ENCODE measurements at regions not wholly inside any gene's neighbourhood (a gene's known extent, or its start where the extent isn't known, plus 50 kb on each side); places are given as distances from the start of the nearest gene placed in this dataset.
A peak's percentile ranks its signal among the peaks of the same experiment; 100 is the strongest.

DNA sequence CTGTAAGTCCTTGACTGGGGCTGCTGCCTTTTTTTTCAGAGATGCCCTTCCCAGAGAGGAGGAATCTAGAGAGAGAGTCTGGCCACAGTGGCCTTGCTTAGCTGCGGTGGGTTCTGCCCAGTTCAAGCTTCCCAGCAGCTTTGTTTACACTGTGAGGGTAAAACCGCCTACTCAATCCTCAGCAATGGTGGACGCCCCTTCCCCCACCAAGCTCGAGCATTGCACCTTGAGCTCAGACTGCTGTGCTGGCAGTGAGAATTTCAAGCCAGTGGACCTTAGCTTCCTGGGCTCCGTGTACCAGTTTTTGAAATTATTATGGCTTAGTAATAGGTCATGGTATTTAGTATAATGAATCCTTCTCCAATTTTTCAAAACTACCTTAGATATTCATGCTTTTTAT lies 395.4 kb downstream of the NPIPA7 start:
- Histone ChIP-seq H3K27me3 (ENCODE audit: insufficient read depth, low read length) (no peaks in the 10 kb centered on the region), H3K9me3 (ENCODE audit: insufficient read depth, low read depth, low read length) (no peaks in the 10 kb centered on the region), H3K4me3 (ENCODE audit: low read length) (no peak overlapping the region), H3K9ac (ENCODE audit: low read depth, low read length) (no peak overlapping the region), H3K36me3 (ENCODE audit: insufficient read depth, low read depth, low read length) (no peaks in the 10 kb centered on the region), H3K4me1 (ENCODE audit: insufficient read depth, low read length) (no peaks in the 10 kb centered on the region; the same call in 1 of the 2 replicates), H3K27ac (ENCODE audit: low read length) (no peak overlapping the region)

DNA sequence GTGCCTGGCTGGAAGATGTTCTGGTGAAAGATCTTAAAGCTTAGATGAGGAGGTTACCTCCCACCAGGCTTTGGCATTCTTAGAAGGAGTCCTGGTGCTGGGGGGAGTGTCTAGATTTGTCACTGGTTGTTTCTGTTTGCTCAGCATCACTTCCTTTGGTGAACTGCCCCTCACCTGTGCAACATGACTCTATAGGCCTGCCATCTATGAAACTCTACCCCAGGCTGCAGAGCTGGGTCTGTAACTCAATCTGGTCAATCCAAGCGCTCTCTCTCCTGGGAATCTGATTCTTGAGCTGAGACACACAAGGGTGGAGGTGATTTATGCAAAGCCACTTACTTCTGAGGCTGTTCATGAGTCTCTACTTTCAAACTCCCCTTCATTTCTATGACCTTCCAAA lies 399.4 kb downstream of the NPIPA7 start:
- Histone ChIP-seq H3K36me3 (ENCODE audit: insufficient read depth, low read depth, low read length) (no peaks in the 10 kb centered on the region), H3K4me3 (ENCODE audit: low read length) (no peak overlapping the region), H3K27me3 (ENCODE audit: insufficient read depth, low read length) (no peaks in the 10 kb centered on the region), H3K9me3 (ENCODE audit: insufficient read depth, low read depth, low read length) (no peaks in the 10 kb centered on the region), H3K9ac (ENCODE audit: low read depth, low read length) (no peak overlapping the region), H3K27ac (ENCODE audit: low read length) (no peak overlapping the region), H3K4me1 (ENCODE audit: insufficient read depth, low read length) (peaks cover 5% of the 10 kb centered on the region; the same call in 1 of the 2 replicates)

DNA sequence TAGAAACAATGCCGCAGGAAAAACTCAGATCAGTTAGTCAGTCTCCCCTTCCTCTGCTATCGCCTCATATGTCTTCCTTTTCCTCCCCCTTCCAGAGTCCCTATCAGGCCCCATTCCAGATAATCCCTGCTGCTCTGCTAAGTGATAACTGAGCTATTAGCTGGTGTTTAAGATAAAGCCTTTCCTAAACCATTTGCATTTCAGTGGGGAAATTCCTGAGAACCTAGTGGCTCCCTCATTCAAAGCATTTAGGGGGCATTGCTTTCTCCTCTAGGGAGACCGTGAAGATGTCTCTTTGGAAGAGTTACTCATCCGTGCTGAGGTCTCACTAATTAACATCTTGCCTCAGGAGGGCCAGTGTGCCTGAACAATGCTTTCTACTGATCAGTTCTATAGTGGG lies 401.6 kb downstream of the NPIPA7 start:
- H3K9ac ChIP-seq (ENCODE audit: low read depth, low read length), result no peak overlapping the region
- peaks cover 8% of the 10 kb centered on the region; the same call in 1 of the 2 replicates for H3K4me1 ChIP-seq (ENCODE audit: insufficient read depth, low read length)
- H3K27me3 ChIP-seq (ENCODE audit: insufficient read depth, low read length), result no peaks in the 10 kb centered on the region
- no peaks in the 10 kb centered on the region for H3K9me3 ChIP-seq (ENCODE audit: insufficient read depth, low read depth, low read length)
- no peaks in the 10 kb centered on the region for H3K36me3 ChIP-seq (ENCODE audit: insufficient read depth, low read depth, low read length)
- 0 out of 2 replicates have a peak overlapping the region, but pooled peaks have one; percentile 9 for H3K4me3 ChIP-seq (ENCODE audit: low read length)
- H3K27ac ChIP-seq (ENCODE audit: low read length), result no peak overlapping the region

DNA sequence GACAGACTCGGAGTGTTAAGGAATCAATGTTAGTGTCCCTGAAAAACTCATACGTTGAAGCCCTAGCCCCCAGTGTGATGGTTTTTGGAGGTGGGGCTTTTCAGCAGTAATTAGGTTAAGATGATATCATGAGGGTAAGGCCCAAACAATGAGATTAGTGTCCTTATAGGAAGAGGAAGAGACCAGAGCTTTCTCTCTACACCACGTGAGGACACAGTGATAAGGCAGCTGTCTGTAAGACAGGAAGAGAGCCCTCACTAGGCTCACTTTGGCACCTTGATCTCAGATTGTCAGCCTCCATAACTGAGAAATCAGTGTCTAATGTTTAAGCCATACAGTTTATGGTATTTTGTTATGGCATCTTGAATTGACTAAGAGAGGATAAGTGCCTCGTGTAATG lies 403.2 kb downstream of the NPIPA7 start:
- Histone ChIP-seq H3K4me3 (ENCODE audit: low read length) (no peak overlapping the region), H3K9ac (ENCODE audit: low read depth, low read length) (no peak overlapping the region), H3K27me3 (ENCODE audit: insufficient read depth, low read length) (no peaks in the 10 kb centered on the region), H3K27ac (ENCODE audit: low read length) (no peak overlapping the region), H3K4me1 (ENCODE audit: insufficient read depth, low read length) (peaks cover 8% of the 10 kb centered on the region; the same call in 1 of the 2 replicates), H3K9me3 (ENCODE audit: insufficient read depth, low read depth, low read length) (no peaks in the 10 kb centered on the region), H3K36me3 (ENCODE audit: insufficient read depth, low read depth, low read length) (no peaks in the 10 kb centered on the region)

DNA sequence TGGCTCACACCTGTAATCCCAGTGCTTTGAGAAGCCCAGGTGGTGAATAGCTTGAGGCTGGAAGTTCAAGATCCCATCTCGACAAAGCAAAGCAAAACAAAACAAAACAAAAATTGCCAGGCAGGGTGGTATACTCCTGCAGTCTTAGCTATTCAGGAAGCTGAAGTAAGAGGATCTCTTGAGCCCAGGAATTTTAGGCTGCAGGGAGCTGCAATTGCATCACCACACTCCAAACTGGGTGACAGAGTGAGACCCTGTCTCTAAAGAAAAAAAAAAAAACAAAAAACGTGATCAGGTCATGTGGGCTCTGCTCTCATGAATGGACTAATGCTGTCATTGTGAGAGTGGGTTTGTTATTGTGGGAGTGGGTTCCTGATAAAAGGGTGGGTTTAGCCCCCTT lies 409.1 kb downstream of the NPIPA7 start:
- Histone ChIP-seq H3K27me3 (ENCODE audit: insufficient read depth, low read length) (no peaks in the 10 kb centered on the region), H3K4me3 (ENCODE audit: low read length) (no peak overlapping the region), H3K36me3 (ENCODE audit: insufficient read depth, low read depth, low read length) (no peaks in the 10 kb centered on the region), H3K27ac (ENCODE audit: low read length) (no peak overlapping the region), H3K4me1 (ENCODE audit: insufficient read depth, low read length) (peaks cover 7% of the 10 kb centered on the region; the same call in 1 of the 2 replicates), H3K9ac (ENCODE audit: low read depth, low read length) (no peak overlapping the region), H3K9me3 (ENCODE audit: insufficient read depth, low read depth, low read length) (peaks cover 18% of the 10 kb centered on the region)

DNA sequence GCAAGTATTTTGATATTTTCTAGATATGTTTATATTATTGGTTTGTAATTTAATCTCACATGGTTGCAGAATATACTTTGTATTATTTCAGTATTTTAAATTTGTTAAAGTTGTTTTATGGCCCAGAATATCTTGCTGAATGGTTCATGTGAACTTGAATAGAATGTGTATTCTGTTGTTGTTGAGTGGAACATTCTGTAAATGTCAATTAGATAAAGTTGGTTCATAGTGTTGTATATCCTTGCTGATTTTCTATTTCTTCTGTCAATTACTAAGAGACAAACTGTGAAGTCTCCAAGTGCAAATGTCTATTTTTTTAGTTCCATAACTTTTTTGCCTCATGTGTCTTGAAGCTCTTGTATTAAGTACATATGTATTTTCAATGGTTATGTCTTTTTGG lies 411.7 kb downstream of the NPIPA7 start:
- Histone ChIP-seq H3K27ac (ENCODE audit: low read length) (no peak overlapping the region), H3K4me1 (ENCODE audit: insufficient read depth, low read length) (peaks cover 3% of the 10 kb centered on the region; the same call in 1 of the 2 replicates), H3K9me3 (ENCODE audit: insufficient read depth, low read depth, low read length) (peaks cover 18% of the 10 kb centered on the region), H3K9ac (ENCODE audit: low read depth, low read length) (no peak overlapping the region), H3K27me3 (ENCODE audit: insufficient read depth, low read length) (no peaks in the 10 kb centered on the region), H3K36me3 (ENCODE audit: insufficient read depth, low read depth, low read length) (no peaks in the 10 kb centered on the region), H3K4me3 (ENCODE audit: low read length) (no peak overlapping the region)

- H3K27ac ChIP-seq (ENCODE audit: low read length), result no peak overlapping the region
Observed at GRCh38 chr16:16791051-16791450, 412.1 kb downstream of the NPIPA7 start.

DNA sequence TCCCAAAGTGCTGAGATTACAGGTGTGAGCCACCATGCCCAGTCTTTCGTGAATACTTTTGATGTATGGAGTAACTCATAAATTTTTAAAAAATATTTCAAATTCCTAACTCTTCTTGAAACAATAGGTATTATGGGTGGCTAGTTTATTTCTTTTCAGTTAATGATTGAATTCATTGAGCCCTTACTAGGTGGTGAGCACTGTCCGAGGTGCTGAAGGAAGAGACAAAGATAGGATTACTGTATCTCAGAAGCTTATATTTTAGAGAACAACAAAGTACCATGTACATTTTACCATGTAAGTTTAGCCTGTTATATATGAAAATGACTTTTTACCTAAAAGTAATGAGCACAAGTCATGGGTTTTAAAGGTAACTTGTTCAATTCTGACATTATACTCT lies 418.3 kb downstream of the NPIPA7 start:
- Histone ChIP-seq H3K4me1 (ENCODE audit: insufficient read depth, low read length) (no peaks in the 10 kb centered on the region), H3K4me3 (ENCODE audit: low read length) (no peak overlapping the region), H3K9me3 (ENCODE audit: insufficient read depth, low read depth, low read length) (no peaks in the 10 kb centered on the region), H3K27me3 (ENCODE audit: insufficient read depth, low read length) (no peaks in the 10 kb centered on the region), H3K27ac (ENCODE audit: low read length) (no peak overlapping the region), H3K36me3 (ENCODE audit: insufficient read depth, low read depth, low read length) (no peaks in the 10 kb centered on the region), H3K9ac (ENCODE audit: low read depth, low read length) (no peak overlapping the region)

More at GRCh38 chr16:16791051-16791450, 412.1 kb downstream of the NPIPA7 start:
- no peaks in the 10 kb centered on the region for H3K27me3 ChIP-seq (ENCODE audit: insufficient read depth, low read length)
- no peaks in the 10 kb centered on the region for H3K36me3 ChIP-seq (ENCODE audit: insufficient read depth, low read depth, low read length)
- H3K4me1 ChIP-seq (ENCODE audit: insufficient read depth, low read length), result peaks cover 3% of the 10 kb centered on the region; the same call in 1 of the 2 replicates
- H3K4me3 ChIP-seq (ENCODE audit: low read length), result no peak overlapping the region
- H3K9me3 ChIP-seq (ENCODE audit: insufficient read depth, low read depth, low read length), result peaks cover 18% of the 10 kb centered on the region
- no peak overlapping the region for H3K9ac ChIP-seq (ENCODE audit: low read depth, low read length)

DNA sequence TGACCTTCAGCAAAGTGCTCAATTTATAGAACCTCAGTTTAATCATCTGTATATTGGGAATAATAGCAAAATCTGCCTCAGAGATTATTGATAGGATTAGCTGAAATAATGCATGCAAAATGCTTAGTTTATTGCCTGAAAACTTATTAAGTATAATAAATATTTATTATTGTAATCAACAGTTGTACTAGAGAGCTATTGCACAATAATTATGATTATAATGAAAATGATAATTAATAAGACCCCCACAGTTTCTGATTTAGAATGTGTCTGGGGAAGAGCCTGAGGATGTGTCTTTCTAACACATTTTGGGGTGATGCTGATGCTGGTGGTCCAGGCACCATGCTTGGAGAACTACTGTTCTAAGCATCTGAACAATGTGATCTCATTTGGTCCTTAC lies 419.6 kb downstream of the NPIPA7 start:
- Histone ChIP-seq H3K36me3 (ENCODE audit: insufficient read depth, low read depth, low read length) (no peaks in the 10 kb centered on the region), H3K9ac (ENCODE audit: low read depth, low read length) (no peak overlapping the region), H3K27me3 (ENCODE audit: insufficient read depth, low read length) (no peaks in the 10 kb centered on the region), H3K27ac (ENCODE audit: low read length) (no peak overlapping the region), H3K4me3 (ENCODE audit: low read length) (no peak overlapping the region), H3K9me3 (ENCODE audit: insufficient read depth, low read depth, low read length) (no peaks in the 10 kb centered on the region), H3K4me1 (ENCODE audit: insufficient read depth, low read length) (no peaks in the 10 kb centered on the region)

DNA sequence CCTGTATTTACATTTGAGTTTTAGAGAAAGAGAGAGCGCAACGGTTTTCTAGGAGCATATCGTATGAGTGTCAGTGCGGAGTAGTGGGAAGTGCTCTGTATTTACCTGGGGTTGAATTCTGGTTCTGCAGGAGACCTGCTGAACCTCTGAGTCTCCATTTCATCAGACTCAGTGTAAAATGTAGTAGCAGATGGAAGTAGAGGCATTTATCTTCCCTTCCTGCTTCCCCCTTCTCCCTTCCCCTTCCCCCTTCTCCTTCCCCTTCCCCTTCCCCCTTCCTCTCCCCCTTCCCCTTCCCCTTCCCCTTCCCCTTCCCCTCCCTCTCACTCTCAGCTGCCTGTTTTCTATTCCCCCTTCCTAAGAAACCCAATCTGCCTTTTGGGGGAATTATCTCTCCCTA lies 426.9 kb downstream of the NPIPA7 start:
- H3K4me3 ChIP-seq (ENCODE audit: low read length), result no peak overlapping the region
- H3K9me3 ChIP-seq (ENCODE audit: insufficient read depth, low read depth, low read length), result 0 out of 2 replicates have a peak, but pooled peaks cover 2% of the 10 kb centered on the region
- no peaks in the 10 kb centered on the region for H3K36me3 ChIP-seq (ENCODE audit: insufficient read depth, low read depth, low read length)
- no peak overlapping the region for H3K9ac ChIP-seq (ENCODE audit: low read depth, low read length)
- H3K4me1 ChIP-seq (ENCODE audit: insufficient read depth, low read length), result no peaks in the 10 kb centered on the region
- no peak overlapping the region for H3K27ac ChIP-seq (ENCODE audit: low read length)
- H3K27me3 ChIP-seq (ENCODE audit: insufficient read depth, low read length), result no peaks in the 10 kb centered on the region

DNA sequence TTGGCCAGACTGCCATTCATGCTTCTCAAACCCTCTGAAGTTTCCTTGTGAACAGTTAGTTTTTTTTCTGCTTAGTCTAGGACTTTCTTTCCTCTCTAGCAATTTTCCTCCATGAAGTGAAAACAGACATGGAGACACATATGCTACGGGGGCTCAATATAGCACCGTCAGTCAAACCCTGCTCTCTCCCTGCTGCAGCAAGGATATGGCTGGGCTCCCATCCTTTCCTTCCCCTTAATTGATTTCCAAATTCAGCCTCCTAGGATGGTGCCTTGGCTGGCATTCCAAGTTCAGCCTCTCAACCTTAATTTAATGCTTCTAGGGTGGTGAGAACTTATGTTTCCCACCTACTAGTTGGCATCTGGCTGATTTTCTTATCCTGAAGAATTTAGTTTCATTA lies 436.7 kb downstream of the NPIPA7 start:
- Histone ChIP-seq H3K27ac (ENCODE audit: low read length) (no peak overlapping the region), H3K9me3 (ENCODE audit: insufficient read depth, low read depth, low read length) (no peaks in the 10 kb centered on the region), H3K36me3 (ENCODE audit: insufficient read depth, low read depth, low read length) (no peaks in the 10 kb centered on the region)

GRCh38 chr16:16817196-16817595 lies 438.3 kb downstream of the NPIPA7 start:
- H3K9ac ChIP-seq (ENCODE audit: low read depth, low read length), result no peak overlapping the region
- H3K27ac ChIP-seq (ENCODE audit: low read length), result no peak overlapping the region
- no peaks in the 10 kb centered on the region for H3K36me3 ChIP-seq (ENCODE audit: insufficient read depth, low read depth, low read length)
- H3K9me3 ChIP-seq (ENCODE audit: insufficient read depth, low read depth, low read length), result peaks cover 6% of the 10 kb centered on the region; the same call in 1 of the 2 replicates
- H3K27me3 ChIP-seq (ENCODE audit: insufficient read depth, low read length), result no peaks in the 10 kb centered on the region; the same call in 1 of the 2 replicates
- H3K4me3 ChIP-seq (ENCODE audit: low read length), result no peak overlapping the region
- no peaks in the 10 kb centered on the region for H3K4me1 ChIP-seq (ENCODE audit: insufficient read depth, low read length)

More for the DNA sequence above, 436.7 kb downstream of the NPIPA7 start:
- Histone ChIP-seq H3K4me1 (ENCODE audit: insufficient read depth, low read length) (no peaks in the 10 kb centered on the region), H3K27me3 (ENCODE audit: insufficient read depth, low read length) (no peaks in the 10 kb centered on the region; the same call in 1 of the 2 replicates), H3K4me3 (ENCODE audit: low read length) (no peak overlapping the region), H3K9ac (ENCODE audit: low read depth, low read length) (no peak overlapping the region)

Data from iPS-20b (cell line).